HepG2 (cell line): ENCODE measurements at regions not wholly inside any gene's neighbourhood (a gene's known extent, or its start where the extent isn't known, plus 50 kb on each side); places are given as distances from the start of the nearest gene placed in this dataset.

Experiments
- GABPB1 ChIP-seq: IDR thresholded peaks from 2 replicates; pipeline ENCODE4 v1.6.1; 2016; ENCODE audit warnings: mild to moderate bottlenecking, missing genetic modification reagents, moderate library complexity, missing compliant biosample characterization
- NR3C1 ChIP-seq: sonication (generic); formaldehyde crosslinking; IDR thresholded peaks from 2 replicates; pipeline ENCODE4 v1.4.0; 2020; ENCODE audit warnings: missing genetic modification reagents
- SAP130 ChIP-seq: IDR thresholded peaks from 2 replicates; pipeline ENCODE4 v1.6.1; 2016; ENCODE audit warnings: low read depth
- YY1 ChIP-seq: IDR thresholded peaks from 2 replicates; pipeline ENCODE4 v1.6.1; 2011; ENCODE audit warnings: low read length, low read depth, moderate library complexity, mild to moderate bottlenecking; ENCODE audit not compliant: insufficient read depth, insufficient replicate concordance
- ZBTB7A ChIP-seq: sonication (generic); formaldehyde crosslinking; IDR thresholded peaks from 2 replicates; pipeline ENCODE4 v1.8.0; 2022; ENCODE audit warnings: mild to moderate bottlenecking, missing genetic modification reagents
- ZNF207 ChIP-seq: fragments of 450-650 bp; IDR thresholded peaks from 2 replicates; pipeline ENCODE4 v1.6.1; 2016; ENCODE audit warnings: antibody characterized with exemption, borderline replicate concordance
- ZNF776 ChIP-seq: sonication (generic); formaldehyde crosslinking; IDR thresholded peaks from 2 replicates; pipeline ENCODE4 v1.4.0; 2020; ENCODE audit warnings: mild to moderate bottlenecking, missing genetic modification reagents

DNA sequence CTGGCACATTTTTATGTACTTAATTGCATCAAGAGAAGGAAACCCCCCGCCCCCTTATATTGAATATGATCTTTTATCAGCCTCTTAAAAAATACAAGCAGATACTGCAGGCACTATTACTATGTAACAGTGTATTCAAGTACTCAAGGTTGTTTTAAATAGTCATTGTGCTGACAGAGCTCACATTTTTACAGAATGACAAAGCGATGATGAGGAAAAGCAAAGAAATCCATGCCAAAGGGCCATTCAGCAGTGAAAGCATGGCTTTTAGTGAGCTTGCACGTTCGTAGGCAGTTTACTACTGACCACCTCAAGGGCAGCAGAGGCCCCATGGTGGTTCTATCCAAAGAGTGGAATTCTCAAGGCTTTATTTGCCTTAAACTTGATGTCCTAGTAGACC is 146.8 kb downstream of the RPS12 start:
- TF ChIP-seq YY1 (no peak), SAP130 (CRISPR knock-in tag) (0 out of 2 replicates have a peak, but pooled peaks have one; percentile 13), ZBTB7A (CRISPR knock-in tag) (no peak), ZNF776 (CRISPR knock-in tag) (no peak), NR3C1 (CRISPR knock-in tag) (no peak), GABPB1 (no peak), ZNF207 (no peak)
